ENCODE measurements at regions not wholly inside any gene's neighbourhood (a gene's known extent, or its start where the extent isn't known, plus 50 kb on each side); places are given as distances from the start of the nearest gene placed in this dataset.

DNA sequence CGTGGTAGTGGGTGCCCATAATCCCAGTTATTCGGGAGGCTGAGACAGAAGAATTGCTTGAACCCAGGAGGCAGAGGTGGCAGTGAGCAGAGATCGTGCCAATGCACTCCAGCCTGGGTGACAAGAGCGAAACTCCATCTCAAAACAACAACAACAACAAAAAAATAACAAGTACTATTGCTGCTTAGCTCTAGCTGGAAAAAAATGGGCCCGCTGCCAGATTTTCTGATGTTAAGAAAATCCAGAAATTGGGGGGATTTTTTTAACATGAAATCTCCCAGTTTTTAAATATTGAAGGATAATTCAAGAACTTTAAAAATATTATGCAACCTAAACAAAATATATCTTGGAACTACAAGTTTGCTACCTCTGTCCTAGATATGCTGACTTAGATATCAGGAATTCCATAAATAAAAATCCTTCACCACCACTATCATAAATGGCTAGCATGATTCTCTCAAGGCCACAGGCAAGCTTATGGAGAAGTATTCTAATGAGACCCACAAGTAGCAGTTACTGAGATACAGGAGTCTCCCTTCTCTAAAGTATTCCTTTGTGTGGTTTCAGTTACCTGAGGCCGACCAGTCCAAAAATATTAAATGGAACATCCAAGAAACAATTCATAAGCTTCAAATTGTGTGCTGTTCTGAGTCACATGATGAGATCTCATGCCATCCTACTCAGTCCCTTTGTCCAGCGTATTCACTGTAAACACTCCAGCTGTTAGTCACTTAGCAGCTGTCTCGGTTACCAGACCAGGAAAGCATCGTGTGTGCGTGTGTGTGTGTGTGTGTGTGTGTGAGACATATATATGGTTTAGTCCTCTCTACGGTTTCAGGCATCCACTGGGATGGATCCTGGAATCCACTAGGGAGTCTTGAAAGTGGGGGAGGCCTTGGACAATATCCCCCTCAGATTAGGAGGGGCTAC, 277.2 kb downstream of the TBL1XR1 start:
- Histone ChIP-seq H3K36me3 (ENCODE audit: low read depth) (no peaks in the 10 kb centered on the region), H3K9me3 (no peaks in the 10 kb centered on the region), H3K4me1 (ENCODE audit: low read depth) (peaks cover 3% of the 10 kb centered on the region), H3K4me3 (no peak overlapping the region)
- TF ChIP-seq, protein P1, sequence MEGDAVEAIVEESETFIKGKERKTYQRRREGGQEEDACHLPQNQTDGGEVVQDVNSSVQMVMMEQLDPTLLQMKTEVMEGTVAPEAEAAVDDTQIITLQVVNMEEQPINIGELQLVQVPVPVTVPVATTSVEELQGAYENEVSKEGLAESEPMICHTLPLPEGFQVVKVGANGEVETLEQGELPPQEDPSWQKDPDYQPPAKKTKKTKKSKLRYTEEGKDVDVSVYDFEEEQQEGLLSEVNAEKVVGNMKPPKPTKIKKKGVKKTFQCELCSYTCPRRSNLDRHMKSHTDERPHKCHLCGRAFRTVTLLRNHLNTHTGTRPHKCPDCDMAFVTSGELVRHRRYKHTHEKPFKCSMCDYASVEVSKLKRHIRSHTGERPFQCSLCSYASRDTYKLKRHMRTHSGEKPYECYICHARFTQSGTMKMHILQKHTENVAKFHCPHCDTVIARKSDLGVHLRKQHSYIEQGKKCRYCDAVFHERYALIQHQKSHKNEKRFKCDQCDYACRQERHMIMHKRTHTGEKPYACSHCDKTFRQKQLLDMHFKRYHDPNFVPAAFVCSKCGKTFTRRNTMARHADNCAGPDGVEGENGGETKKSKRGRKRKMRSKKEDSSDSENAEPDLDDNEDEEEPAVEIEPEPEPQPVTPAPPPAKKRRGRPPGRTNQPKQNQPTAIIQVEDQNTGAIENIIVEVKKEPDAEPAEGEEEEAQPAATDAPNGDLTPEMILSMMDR (IDR thresholded peaks at IDR 0.05), result no peak
- intact Hi-C loops (cut with DNase I, micrococcal nuclease), result no loop called here
- peak in 1 of 3 donors; percentile 22 for DNase-seq
- ATAC-seq, result peak; percentile 70

- H3K9me3 ChIP-seq, result no peaks in the 10 kb centered on the region
- intact Hi-C loops (cut with DNase I, micrococcal nuclease), result no loop called here
- H3K4me3 ChIP-seq, result no peak overlapping the region
- DNase-seq (peak in 1 of 3 donors; percentile 5), ATAC-seq (peak; percentile 34)
- TF ChIP-seq, protein P1 (IDR thresholded peaks at IDR 0.05), result no peak
- no peaks in the 10 kb centered on the region for H3K36me3 ChIP-seq (ENCODE audit: low read depth)
- peaks cover 3% of the 10 kb centered on the region for H3K4me1 ChIP-seq (ENCODE audit: low read depth)
These were observed 280.5 kb downstream of the TBL1XR1 start for GRCh38 chr3:176916777-176917176.

GRCh38 chr3:176914764-176915163, 282.5 kb downstream of the TBL1XR1 start:
- TF ChIP-seq, protein P1 (IDR thresholded peaks at IDR 0.05), result no peak
- DNase-seq, result no peak
- no peaks in the 10 kb centered on the region for H3K4me1 ChIP-seq (ENCODE audit: low read depth)
- ATAC-seq, result no peak
- intact Hi-C loops (cut with DNase I, micrococcal nuclease), result no loop called here
- H3K36me3 ChIP-seq (ENCODE audit: low read depth), result no peaks in the 10 kb centered on the region
- no peaks in the 10 kb centered on the region for H3K9me3 ChIP-seq
- no peak overlapping the region for H3K4me3 ChIP-seq

GRCh38 chr3:176911579-176911978, 285.7 kb downstream of the TBL1XR1 start:
- Histone ChIP-seq H3K4me1 (ENCODE audit: low read depth) (no peaks in the 10 kb centered on the region), H3K4me3 (no peak overlapping the region), H3K9me3 (no peaks in the 10 kb centered on the region), H3K36me3 (ENCODE audit: low read depth) (no peaks in the 10 kb centered on the region)
- DNase-seq (no peak), ATAC-seq (no peak)
- intact Hi-C loops (cut with DNase I, micrococcal nuclease), result no loop called here
- TF ChIP-seq, protein P1 (IDR thresholded peaks at IDR 0.05), result no peak

DNA sequence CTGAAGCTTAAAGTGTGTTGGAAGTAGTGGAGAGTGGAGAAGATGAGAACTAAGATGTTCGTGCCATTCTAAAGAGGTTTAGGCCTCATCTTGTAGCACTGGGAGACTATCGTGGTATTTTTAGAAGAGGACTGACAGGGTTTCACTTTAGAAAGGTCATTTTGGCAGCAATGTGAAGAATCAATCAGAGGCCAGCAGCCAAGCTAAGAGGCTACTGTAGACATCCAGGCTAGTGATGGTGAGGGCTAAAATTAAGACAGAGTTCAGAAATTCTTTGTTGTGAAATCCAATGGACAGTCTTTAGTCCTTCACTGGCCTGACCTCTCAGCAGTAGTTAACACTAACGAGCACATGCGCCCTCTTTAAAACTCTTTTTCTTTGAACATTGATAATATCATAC, 288.2 kb downstream of the TBL1XR1 start:
- Histone ChIP-seq H3K4me1 (ENCODE audit: low read depth) (no peaks in the 10 kb centered on the region), H3K36me3 (ENCODE audit: low read depth) (no peaks in the 10 kb centered on the region), H3K4me3 (no peak overlapping the region), H3K9me3 (no peaks in the 10 kb centered on the region)
- no peak for ATAC-seq
- TF ChIP-seq, protein P1 (IDR thresholded peaks at IDR 0.05), result no peak
- intact Hi-C loops (cut with DNase I, micrococcal nuclease), result no loop called here
- DNase-seq, result no peak

Data from mucosa of descending colon (tissue), 3 donors.